ENCODE measurements at regions not wholly inside any gene's neighbourhood (a gene's known extent, or its start where the extent isn't known, plus 50 kb on each side); places are given as distances from the start of the nearest gene placed in this dataset.

- no peak for FAIRE-seq
- POLR2A ChIA-PET: no interaction called here
- TF ChIP-seq BHLHE40 (IDR thresholded peaks at IDR 0.05; ENCODE audit: low read depth, low read length) (no peak), SMC3 (IDR thresholded peaks at IDR 0.05) (no peak), CTCF (IDR thresholded peaks at IDR 0.05) (no peak), FOSL2 (IDR thresholded peaks at IDR 0.05) (no peak), FOSL2 (CRISPR knock-in tag; IDR thresholded peaks at IDR 0.05) (no peak), FOXS1 (CRISPR knock-in tag; IDR thresholded peaks at IDR 0.05) (no peak), EHMT2 (IDR thresholded peaks at IDR 0.05; ENCODE audit: low read depth) (no peak), FOSB (CRISPR knock-in tag; IDR thresholded peaks at IDR 0.05) (no peak), RAD21 (conservative IDR thresholded peaks at IDR 0.05 in 1 of 2, IDR thresholded peaks at IDR 0.05 in 1 of 2) (no peak), NFE2L2 (conservative IDR thresholded peaks at IDR 0.05; ENCODE audit: low read length) (no peak), HOXB5 (CRISPR knock-in tag; IDR thresholded peaks at IDR 0.05) (no peak), TP53 (CRISPR knock-in tag; IDR thresholded peaks at IDR 0.05) (no peak), HOXA7 (CRISPR knock-in tag; IDR thresholded peaks at IDR 0.05) (no peak), CBX2 (IDR thresholded peaks at IDR 0.05; ENCODE audit: borderline replicate concordance, low read depth) (no peak), ZSCAN20 (CRISPR knock-in tag; IDR thresholded peaks at IDR 0.05) (no peak), KDM1A (IDR thresholded peaks at IDR 0.05; ENCODE audit: low read depth) (no peak), CBX8 (IDR thresholded peaks at IDR 0.05) (no peak), BCL3 (IDR thresholded peaks at IDR 0.05) (no peak), ESRRA (IDR thresholded peaks at IDR 0.05; ENCODE audit: borderline replicate concordance, low read length) (no peak)
- TF ChIP-seq, protein P1, sequence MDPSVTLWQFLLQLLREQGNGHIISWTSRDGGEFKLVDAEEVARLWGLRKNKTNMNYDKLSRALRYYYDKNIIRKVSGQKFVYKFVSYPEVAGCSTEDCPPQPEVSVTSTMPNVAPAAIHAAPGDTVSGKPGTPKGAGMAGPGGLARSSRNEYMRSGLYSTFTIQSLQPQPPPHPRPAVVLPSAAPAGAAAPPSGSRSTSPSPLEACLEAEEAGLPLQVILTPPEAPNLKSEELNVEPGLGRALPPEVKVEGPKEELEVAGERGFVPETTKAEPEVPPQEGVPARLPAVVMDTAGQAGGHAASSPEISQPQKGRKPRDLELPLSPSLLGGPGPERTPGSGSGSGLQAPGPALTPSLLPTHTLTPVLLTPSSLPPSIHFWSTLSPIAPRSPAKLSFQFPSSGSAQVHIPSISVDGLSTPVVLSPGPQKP (IDR thresholded peaks at IDR 0.05; ENCODE audit: low read depth, low read length): no peak
- H3K4me3 ChIP-seq: no peak overlapping the region
- no peak for ATAC-seq
- no peaks in the 10 kb centered on the region for H3K9me3 ChIP-seq
- DNase-seq (ENCODE audit: low read depth in 1 of 2, low spot score in 1 of 2): no peak
- WGBS (ENCODE audit: missing lambda C conversion rate): 2% methylated on average over 2 of the region's 2 CpGs
- no peak overlapping the region for H3K4me2 ChIP-seq
- no peaks in the 10 kb centered on the region for H3K4me1 ChIP-seq
- CTCF ChIA-PET: no interaction called here
- H3K27ac ChIP-seq: no peak overlapping the region
These were observed 372.9 kb upstream of the NDST3 start for GRCh38 chr4:117661091-117662072.

DNA sequence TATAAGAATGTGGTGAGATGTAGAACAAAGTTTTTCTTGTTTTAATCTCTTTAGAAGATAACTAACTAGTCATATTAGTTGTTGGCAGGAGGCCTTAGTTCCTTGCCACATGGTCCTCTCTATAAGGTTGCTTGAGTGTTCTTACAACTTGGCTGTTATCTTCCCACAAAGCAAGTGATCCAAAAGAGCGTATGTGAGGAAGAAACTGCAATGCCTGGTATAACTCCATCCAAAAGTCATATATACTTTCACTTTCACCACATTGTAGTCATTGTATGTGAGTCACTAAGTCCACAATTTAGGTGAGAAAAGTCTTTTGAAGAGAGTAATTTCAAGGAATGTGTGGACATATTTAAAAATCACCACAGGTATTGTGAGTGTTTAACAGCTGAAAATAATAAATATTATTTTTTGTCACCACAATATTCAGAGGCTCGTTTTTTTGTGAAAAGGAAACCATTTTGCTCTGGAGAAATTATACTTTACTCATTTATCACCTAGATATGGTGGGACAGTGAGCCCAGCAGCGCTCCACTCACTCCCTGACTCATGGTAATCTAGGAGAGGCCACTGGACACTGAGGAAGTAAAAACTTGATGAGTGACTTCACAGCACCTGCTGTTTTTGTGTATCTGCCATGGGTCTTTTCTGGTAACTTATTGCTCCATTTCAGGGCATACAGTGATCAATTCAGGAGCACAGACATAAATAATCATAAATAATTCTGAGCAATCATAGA, 369.4 kb upstream of the NDST3 start:
- WGBS (ENCODE audit: missing lambda C conversion rate): 14% methylated on average over 3 of the region's 3 CpGs
- TF ChIP-seq JUNB (IDR thresholded peaks at IDR 0.05) (no peak), HOXB13 (CRISPR knock-in tag; IDR thresholded peaks at IDR 0.05; ENCODE audit: low read depth) (no peak), JUN (IDR thresholded peaks at IDR 0.05) (no peak), ZSCAN20 (CRISPR knock-in tag; IDR thresholded peaks at IDR 0.05) (no peak), KDM5A (IDR thresholded peaks at IDR 0.05) (no peak), HEYL (CRISPR knock-in tag; IDR thresholded peaks at IDR 0.05) (no peak), RAD21 (conservative IDR thresholded peaks at IDR 0.05 in 1 of 2, IDR thresholded peaks at IDR 0.05 in 1 of 2) (no peak)
- TF ChIP-seq, protein P2, sequence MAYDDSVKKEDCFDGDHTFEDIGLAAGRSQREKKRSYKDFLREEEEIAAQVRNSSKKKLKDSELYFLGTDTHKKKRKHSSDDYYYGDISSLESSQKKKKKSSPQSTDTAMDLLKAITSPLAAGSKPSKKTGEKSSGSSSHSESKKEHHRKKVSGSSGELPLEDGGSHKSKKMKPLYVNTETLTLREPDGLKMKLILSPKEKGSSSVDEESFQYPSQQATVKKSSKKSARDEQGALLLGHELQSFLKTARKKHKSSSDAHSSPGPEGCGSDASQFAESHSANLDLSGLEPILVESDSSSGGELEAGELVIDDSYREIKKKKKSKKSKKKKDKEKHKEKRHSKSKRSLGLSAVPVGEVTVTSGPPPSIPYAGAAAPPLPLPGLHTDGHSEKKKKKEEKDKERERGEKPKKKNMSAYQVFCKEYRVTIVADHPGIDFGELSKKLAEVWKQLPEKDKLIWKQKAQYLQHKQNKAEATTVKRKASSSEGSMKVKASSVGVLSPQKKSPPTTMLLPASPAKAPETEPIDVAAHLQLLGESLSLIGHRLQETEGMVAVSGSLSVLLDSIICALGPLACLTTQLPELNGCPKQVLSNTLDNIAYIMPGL (CRISPR knock-in tag; IDR thresholded peaks at IDR 0.05; ENCODE audit: borderline replicate concordance): no peak

More for the DNA sequence above, 369.4 kb upstream of the NDST3 start:
- ATAC-seq (no peak), DNase-seq (ENCODE audit: low read depth in 1 of 2, low spot score in 1 of 2) (no peak), FAIRE-seq (no peak)
- no peak overlapping the region for H3K4me2 ChIP-seq
- H3K4me1 ChIP-seq: no peaks in the 10 kb centered on the region
- H3K4me3 ChIP-seq: no peak overlapping the region
- ChIA-PET POLR2A (no interaction called here), CTCF (no interaction called here)
- no peak overlapping the region for H3K27ac ChIP-seq
- H3K9me3 ChIP-seq: no peaks in the 10 kb centered on the region

All from A549 (cell line).